Lower lobe of right lung (tissue), 2 donors: ENCODE measurements at regions not wholly inside any gene's neighbourhood (a gene's known extent, or its start where the extent isn't known, plus 50 kb on each side); places are given as distances from the start of the nearest gene placed in this dataset.

Experiments used
- ATAC-seq, 2 donors: fragments of 200-7000 bp; cut with Tn5 transposase; one replicate each; pipeline ENCODE4 v1.9.1; 2020 to 2022; ENCODE audit warnings: mild to moderate bottlenecking in 2 of 2, moderate library complexity in 2 of 2
- DNase-seq: peaks from one replicate; pipeline ENCODE4 v3.0.0-alpha.2; 2020
- H3K27ac ChIP-seq: fragments of 200-600 bp; one replicate; pipeline ENCODE4 v1.8.0; 2022
- H3K27me3 ChIP-seq: fragments of 200-600 bp; one replicate; pipeline ENCODE4 v1.8.0; 2022; ENCODE audit warnings: low read depth
- H3K36me3 ChIP-seq: fragments of 200-600 bp; one replicate; pipeline ENCODE4 v1.8.0; 2022; ENCODE audit warnings: mild to moderate bottlenecking
- H3K4me1 ChIP-seq: fragments of 200-600 bp; one replicate; pipeline ENCODE4 v1.8.0; 2022
- H3K4me3 ChIP-seq: fragments of 200-600 bp; one replicate; pipeline ENCODE4 v1.8.0; 2022; ENCODE audit warnings: mild to moderate bottlenecking
- H3K9me3 ChIP-seq: fragments of 200-600 bp; one replicate; pipeline ENCODE4 v1.8.0; 2022
- CTCF ChIP-seq: fragments of 200-600 bp; IDR thresholded peaks from one replicate; pipeline ENCODE4 v1.8.0; 2022; ENCODE audit warnings: antibody characterized with exemption, mild to moderate bottlenecking
- intact Hi-C: fragments of 100-400 bp; cut with DNase I; formaldehyde crosslinking; loops from one replicate; pipeline ENCODE4 v1.11.0; 2022
- donor health status: DM: no; HTN: yes; CAD: no; lungs with severe emphysema.

- intact Hi-C loops: no loop called here
Measured at GRCh38 chr14:104389326-104390220, 190.0 kb upstream of the C14orf180 start.

DNA sequence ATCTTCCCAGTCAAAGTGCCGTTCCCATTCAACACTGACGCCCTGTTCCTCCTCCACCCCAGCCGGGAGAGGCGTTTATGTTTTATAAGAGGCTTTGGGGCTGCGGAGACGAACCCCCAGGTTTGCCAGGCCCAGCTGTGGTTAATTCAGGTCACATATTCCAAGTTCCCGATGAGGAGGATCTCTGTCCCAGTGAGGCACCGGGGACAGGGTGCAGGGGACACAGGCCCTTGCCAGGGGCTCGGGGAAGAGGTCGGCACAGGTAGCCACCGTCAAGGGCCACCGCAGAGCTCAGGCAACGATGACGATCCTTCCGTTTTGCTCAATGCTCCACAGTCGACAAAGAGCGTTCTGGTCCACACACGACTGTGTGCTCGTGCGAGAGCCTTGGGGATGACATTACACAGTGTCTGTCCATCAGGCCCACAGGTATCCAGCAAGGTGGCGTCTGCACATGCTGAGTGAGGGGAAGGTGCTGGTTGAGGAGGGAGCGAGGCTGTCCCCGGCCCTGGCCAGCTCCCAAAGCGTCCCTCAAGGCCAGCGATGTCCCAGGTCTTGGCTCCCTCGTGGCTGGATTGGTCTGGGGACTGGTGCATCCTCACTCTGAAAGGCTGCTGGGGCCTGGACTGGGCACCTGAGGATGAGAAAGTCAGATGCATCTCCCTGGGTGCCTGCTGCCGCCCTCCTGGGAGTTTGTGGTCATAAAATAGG lies 189.2 kb upstream of the C14orf180 start:
- Histone ChIP-seq H3K36me3 (no peaks in the 10 kb centered on the region), H3K4me3 (no peak overlapping the region), H3K27me3 (peaks cover 5% of the 10 kb centered on the region), H3K4me1 (peaks cover 16% of the 10 kb centered on the region), H3K27ac (no peak overlapping the region), H3K9me3 (no peaks in the 10 kb centered on the region)
- intact Hi-C loops: no loop called here
- DNase-seq (no peak), ATAC-seq (no peak)
- TF ChIP-seq CTCF: no peak

More at GRCh38 chr14:104389326-104390220, 190.0 kb upstream of the C14orf180 start:
- peaks cover 5% of the 10 kb centered on the region for H3K27me3 ChIP-seq
- H3K4me3 ChIP-seq: no peak overlapping the region
- no peak overlapping the region for H3K27ac ChIP-seq
- peaks cover 13% of the 10 kb centered on the region for H3K4me1 ChIP-seq
- ATAC-seq (no peak), DNase-seq (no peak)
- no peaks in the 10 kb centered on the region for H3K9me3 ChIP-seq
- no peaks in the 10 kb centered on the region for H3K36me3 ChIP-seq
- no peak for TF ChIP-seq CTCF

- Histone ChIP-seq H3K9me3 (no peaks in the 10 kb centered on the region), H3K4me1 (peaks cover 16% of the 10 kb centered on the region), H3K27me3 (peaks cover 5% of the 10 kb centered on the region), H3K36me3 (no peaks in the 10 kb centered on the region), H3K27ac (no peak overlapping the region), H3K4me3 (no peak overlapping the region)
- ATAC-seq: no peak
- TF ChIP-seq CTCF: no peak
- no peak for DNase-seq
- intact Hi-C loops: no loop called here
Measured at GRCh38 chr14:104390941-104391901, 188.3 kb upstream of the C14orf180 start.

- DNase-seq: no peak
Measured at GRCh38 chr14:104392001-104392395, 187.6 kb upstream of the C14orf180 start.

More at GRCh38 chr14:104392001-104392395, 187.6 kb upstream of the C14orf180 start:
- intact Hi-C loops: no loop called here
- no peak for ATAC-seq
- H3K9me3 ChIP-seq: no peaks in the 10 kb centered on the region
- H3K27ac ChIP-seq: no peak overlapping the region
- no peak overlapping the region for H3K4me3 ChIP-seq
- TF ChIP-seq CTCF: no peak
- peaks cover 16% of the 10 kb centered on the region for H3K4me1 ChIP-seq
- H3K36me3 ChIP-seq: no peaks in the 10 kb centered on the region
- H3K27me3 ChIP-seq: peaks cover 5% of the 10 kb centered on the region
